OCI-LY7 (cell line): ENCODE measurements at regions not wholly inside any gene's neighbourhood (a gene's known extent, or its start where the extent isn't known, plus 50 kb on each side); places are given as distances from the start of the nearest gene placed in this dataset.

Source experiments
- BruUV-seq: library from RNA; stranded (reverse); fragments of 400-500 nt; replicated peaks from 2 replicates; lab custom pipeline; 2021; lab: Mats Ljungman, UMichigan
- CTCF ChIA-PET: fragments of 300-600 bp; sonication (Branson Sonifier 250); formaldehyde crosslinking; loops from one replicate; lab custom pipeline; 2022; ENCODE audit warnings: antibody characterized with exemption; ENCODE audit not compliant: unreplicated experiment; lab: Charles Lee
- POLR2A ChIA-PET: fragments of 300-600 bp; sonication (Branson Sonifier 250); formaldehyde crosslinking; loops from one replicate; lab custom pipeline; 2022; ENCODE audit warnings: antibody characterized with exemption; lab: Charles Lee
- DNase-seq: peaks from one replicate; pipeline ENCODE4 v3.0.0-alpha.2; 2015; ENCODE audit warnings: low spot score
- H2AFZ ChIP-seq: fragments of 200-600 bp; sonication (generic), shearing (Covaris generic); 2 replicates; pipeline ENCODE4 v1.6.1; 2014; ENCODE audit warnings: mild to moderate bottlenecking, antibody characterized with exemption, low read length, moderate library complexity
- H3K27ac ChIP-seq: fragments of 200-600 bp; sonication (generic); 2 replicates; pipeline ENCODE4 v1.5.1; 2014; ENCODE audit warnings: mixed run types, low read depth, mild to moderate bottlenecking, moderate library complexity, low read length, inconsistent platforms; ENCODE audit not compliant: poor library complexity, severe bottlenecking
- H3K36me3 ChIP-seq: fragments of 200-600 bp; sonication (generic); 2 replicates; pipeline ENCODE4 v1.6.1; 2014; ENCODE audit warnings: mild to moderate bottlenecking, antibody characterized with exemption, low read length, moderate library complexity, mixed read lengths; ENCODE audit not compliant: insufficient read depth
- H3K4me1 ChIP-seq: fragments of 200-600 bp; sonication (generic); 2 replicates; pipeline ENCODE4 v1.5.1; 2014; ENCODE audit warnings: mild to moderate bottlenecking, low read length; ENCODE audit not compliant: insufficient read depth, poor library complexity, severe bottlenecking
- H3K4me2 ChIP-seq: fragments of 200-600 bp; sonication (generic); 2 replicates; pipeline ENCODE4 v1.6.1; 2014; ENCODE audit warnings: mild to moderate bottlenecking, low read length
- H3K4me3 ChIP-seq: fragments of 200-600 bp; sonication (generic); 2 replicates; pipeline ENCODE4 v1.5.1; 2014; ENCODE audit warnings: mild to moderate bottlenecking, low read depth, low read length; ENCODE audit not compliant: poor library complexity, severe bottlenecking
- H3K79me2 ChIP-seq: fragments of 200-600 bp; sonication (generic); 2 replicates; pipeline ENCODE4 v1.6.1; 2016; ENCODE audit warnings: low read depth, mild to moderate bottlenecking, low read length, moderate library complexity, mixed read lengths; ENCODE audit not compliant: insufficient read depth
- H3K9me2 ChIP-seq: fragments of 200-600 bp; sonication (generic); 2 replicates; pipeline ENCODE4 v1.6.1; 2016; ENCODE audit warnings: mild to moderate bottlenecking, low read length, mixed read lengths; ENCODE audit not compliant: insufficient read depth
- H3K9me3 ChIP-seq: fragments of 200-600 bp; sonication (generic); 2 replicates; pipeline ENCODE4 v1.6.1; 2014; ENCODE audit warnings: mild to moderate bottlenecking, mixed run types, low read length, mixed read lengths
- H4K20me1 ChIP-seq: fragments of 200-600 bp; sonication (generic); 2 replicates; pipeline ENCODE4 v1.6.1; 2014; ENCODE audit warnings: mild to moderate bottlenecking, antibody characterized with exemption, low read length, moderate library complexity, mixed read lengths; ENCODE audit not compliant: insufficient read depth
- EZH2phosphoT487 ChIP-seq: fragments of 200-600 bp; sonication (generic); IDR thresholded peaks from 2 replicates; pipeline ENCODE4 v1.6.1; 2018; ENCODE audit warnings: low read depth, borderline replicate concordance, mild to moderate bottlenecking, mixed run types, antibody characterized with exemption, low read length, moderate library complexity, mixed read lengths
- intact Hi-C: fragments of 100-400 bp; cut with micrococcal nuclease; formaldehyde crosslinking; loops from one replicate; pipeline ENCODE4 v1.10.0; 2022; ENCODE audit not compliant: unreplicated experiment
- TF ChIP-seq, protein P1 (sequence below): fragments of 200-600 bp; sonication (generic); conservative IDR thresholded peaks from 2 replicates; pipeline ENCODE4 v1.5.1; 2014; ENCODE audit warnings: mild to moderate bottlenecking, antibody characterized with exemption, low read length, moderate library complexity, mixed read lengths

DNA sequence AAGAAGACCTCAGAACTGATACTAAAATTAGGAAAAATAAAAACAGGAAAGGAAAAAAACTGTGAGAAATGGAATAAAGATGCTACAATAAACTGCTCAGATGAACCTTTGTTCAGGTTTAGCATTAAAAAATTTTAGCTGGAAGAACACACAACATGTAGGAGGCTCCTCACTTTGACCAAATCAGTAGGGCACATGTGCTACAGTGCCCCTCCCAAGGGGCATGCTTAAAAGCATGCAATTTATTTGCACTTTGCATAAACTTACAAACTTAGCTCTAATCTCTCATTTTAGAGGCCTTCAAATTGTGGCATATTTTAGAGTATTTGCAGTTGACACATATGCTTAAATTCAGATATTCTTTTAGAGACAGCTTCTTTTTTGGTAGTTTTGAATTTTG, 570.2 kb downstream of the UTRN start:
- no peak overlapping the region for H2AFZ ChIP-seq
- H3K4me3 ChIP-seq: no peak overlapping the region
- no peaks in the 10 kb centered on the region for H3K36me3 ChIP-seq
- no peak overlapping the region for H3K27ac ChIP-seq
- no peaks in the 10 kb centered on the region for H3K4me1 ChIP-seq
- no peak for DNase-seq
- ChIA-PET POLR2A (no interaction called here), CTCF (no interaction called here)
- TF ChIP-seq EZH2phosphoT487: no peak
- TF ChIP-seq, protein P1, sequence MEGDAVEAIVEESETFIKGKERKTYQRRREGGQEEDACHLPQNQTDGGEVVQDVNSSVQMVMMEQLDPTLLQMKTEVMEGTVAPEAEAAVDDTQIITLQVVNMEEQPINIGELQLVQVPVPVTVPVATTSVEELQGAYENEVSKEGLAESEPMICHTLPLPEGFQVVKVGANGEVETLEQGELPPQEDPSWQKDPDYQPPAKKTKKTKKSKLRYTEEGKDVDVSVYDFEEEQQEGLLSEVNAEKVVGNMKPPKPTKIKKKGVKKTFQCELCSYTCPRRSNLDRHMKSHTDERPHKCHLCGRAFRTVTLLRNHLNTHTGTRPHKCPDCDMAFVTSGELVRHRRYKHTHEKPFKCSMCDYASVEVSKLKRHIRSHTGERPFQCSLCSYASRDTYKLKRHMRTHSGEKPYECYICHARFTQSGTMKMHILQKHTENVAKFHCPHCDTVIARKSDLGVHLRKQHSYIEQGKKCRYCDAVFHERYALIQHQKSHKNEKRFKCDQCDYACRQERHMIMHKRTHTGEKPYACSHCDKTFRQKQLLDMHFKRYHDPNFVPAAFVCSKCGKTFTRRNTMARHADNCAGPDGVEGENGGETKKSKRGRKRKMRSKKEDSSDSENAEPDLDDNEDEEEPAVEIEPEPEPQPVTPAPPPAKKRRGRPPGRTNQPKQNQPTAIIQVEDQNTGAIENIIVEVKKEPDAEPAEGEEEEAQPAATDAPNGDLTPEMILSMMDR: no peak
- BruUV-seq: no TSS peak
- no peaks in the 10 kb centered on the region for H3K9me2 ChIP-seq
- no peaks in the 10 kb centered on the region for H3K79me2 ChIP-seq
- no peaks in the 10 kb centered on the region for H3K9me3 ChIP-seq
- H3K4me2 ChIP-seq: no peak overlapping the region
- intact Hi-C loops: no loop called here
- no peaks in the 10 kb centered on the region for H4K20me1 ChIP-seq

DNA sequence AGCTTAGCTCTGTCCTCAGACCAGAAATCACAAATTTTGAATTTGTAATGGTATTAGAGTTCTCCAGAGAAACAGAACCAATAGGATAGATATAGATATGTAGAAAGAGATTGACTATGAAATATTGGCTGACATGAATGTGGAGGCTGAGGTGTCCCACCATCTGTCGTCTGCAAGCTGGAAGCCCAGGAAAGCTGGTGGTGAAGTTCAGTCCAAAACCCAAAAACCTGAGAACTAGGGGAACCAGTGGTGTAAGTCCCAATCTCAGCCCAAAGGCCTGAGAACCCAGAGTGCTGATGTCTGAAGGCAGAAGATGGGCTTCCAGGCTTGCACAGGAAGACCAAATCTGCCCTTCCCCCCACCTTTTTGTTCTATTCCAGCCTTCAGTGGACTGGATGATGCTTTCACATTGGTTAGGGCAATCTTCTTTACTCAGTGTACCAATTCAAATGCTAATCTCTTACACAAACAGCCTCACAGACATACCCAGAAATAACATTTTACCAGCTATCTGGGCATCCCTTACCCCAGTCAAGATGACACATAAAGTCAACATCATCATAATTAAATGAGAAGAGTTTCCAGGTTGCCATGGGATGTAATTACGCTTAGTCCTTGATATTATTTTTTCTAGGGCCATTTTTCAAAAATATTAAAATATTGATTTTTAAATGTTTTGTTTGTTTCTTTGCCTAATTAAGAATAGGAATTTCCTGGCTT, 570.8 kb downstream of the UTRN start:
- intact Hi-C loops: no loop called here
- H4K20me1 ChIP-seq: no peaks in the 10 kb centered on the region
- no peaks in the 10 kb centered on the region for H3K79me2 ChIP-seq
- no TSS peak for BruUV-seq
- H3K4me3 ChIP-seq: no peak overlapping the region
- TF ChIP-seq EZH2phosphoT487: no peak
- TF ChIP-seq, protein P1: no peak
- no peaks in the 10 kb centered on the region for H3K9me3 ChIP-seq
- POLR2A ChIA-PET: no interaction called here
- H3K4me2 ChIP-seq: no peak overlapping the region
- H2AFZ ChIP-seq: no peak overlapping the region
- DNase-seq: no peak
- no peaks in the 10 kb centered on the region for H3K4me1 ChIP-seq
- no peaks in the 10 kb centered on the region for H3K9me2 ChIP-seq
- no peak overlapping the region for H3K27ac ChIP-seq
- no peaks in the 10 kb centered on the region for H3K36me3 ChIP-seq
- CTCF ChIA-PET: no interaction called here

DNA sequence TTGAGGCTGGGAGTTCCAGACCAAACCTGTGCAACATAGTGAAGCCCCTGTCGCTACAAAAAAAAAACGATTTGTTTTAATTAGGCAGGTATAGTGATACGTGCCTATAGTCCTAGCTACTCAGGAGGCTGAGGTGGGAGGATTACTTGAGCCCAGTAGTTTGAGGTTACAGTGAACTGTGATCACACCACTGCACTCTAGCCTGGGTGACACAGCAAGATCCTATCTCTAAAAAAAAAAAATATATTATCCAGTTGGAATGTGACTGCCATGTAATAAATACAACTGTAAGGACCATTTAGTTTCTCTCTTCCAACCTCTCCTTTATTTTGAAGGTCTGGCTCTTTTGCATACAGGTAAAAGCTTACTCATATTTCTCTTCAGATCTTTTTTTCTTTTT, 571.5 kb downstream of the UTRN start:
- no peak overlapping the region for H3K4me2 ChIP-seq
- POLR2A ChIA-PET: interaction anchor here (0.7 kb wide), 1 partner anchor 454 kb away, joined by 3 read pairs; no protein-coding TSS in a partner anchor
- no peaks in the 10 kb centered on the region for H3K79me2 ChIP-seq
- H3K9me2 ChIP-seq: no peaks in the 10 kb centered on the region
- H3K4me1 ChIP-seq: no peaks in the 10 kb centered on the region
- intact Hi-C loops: no loop called here
- BruUV-seq: no TSS peak
- TF ChIP-seq, protein P1: no peak
- no peak for TF ChIP-seq EZH2phosphoT487
- no peaks in the 10 kb centered on the region for H3K36me3 ChIP-seq
- CTCF ChIA-PET: no interaction called here
- no peaks in the 10 kb centered on the region for H3K9me3 ChIP-seq
- H3K4me3 ChIP-seq: no peak overlapping the region
- no peak overlapping the region for H3K27ac ChIP-seq
- DNase-seq: no peak
- no peak overlapping the region for H2AFZ ChIP-seq
- H4K20me1 ChIP-seq: no peaks in the 10 kb centered on the region
